GM12892 (cell line): ENCODE measurements at regions not wholly inside any gene's neighbourhood (a gene's known extent, or its start where the extent isn't known, plus 50 kb on each side); places are given as distances from the start of the nearest gene placed in this dataset.

Experiments used
- POLR2A ChIP-seq: IDR thresholded peaks from 2 replicates; pipeline ENCODE4 v1.6.1; 2011; ENCODE audit warnings: low read depth, low read length, control low read depth
- POLR2AphosphoS5 ChIP-seq: IDR thresholded peaks from 2 replicates; pipeline ENCODE4 v1.6.1; 2011; ENCODE audit warnings: low read depth, low read length, control low read depth
- TAF1 ChIP-seq: IDR thresholded peaks from 2 replicates; pipeline ENCODE4 v1.6.1; 2011; ENCODE audit warnings: low read depth, mild to moderate bottlenecking, control low read depth, low read length, borderline replicate concordance

DNA sequence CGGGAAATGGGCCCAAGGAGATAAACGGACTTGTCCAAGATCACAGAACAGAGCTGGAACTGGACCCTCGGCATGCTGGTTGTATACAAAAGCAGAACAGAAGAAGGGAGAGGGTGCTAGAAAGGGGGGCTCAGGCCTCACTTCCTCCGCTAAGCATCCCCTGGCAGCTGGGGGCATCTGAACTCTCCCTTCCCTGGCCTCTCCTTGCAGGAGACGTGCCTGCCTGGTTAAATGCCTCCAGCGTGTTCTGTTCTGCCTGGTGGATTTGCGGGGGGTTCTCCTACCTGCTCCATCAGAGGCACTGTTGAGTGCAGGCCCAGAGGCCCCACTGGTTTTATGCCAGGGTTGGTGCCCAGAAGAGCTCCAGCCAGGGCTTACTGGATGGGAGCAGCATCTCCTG lies 124.7 kb downstream of the ZFP36L2 start:
- TF ChIP-seq POLR2A (no peak), POLR2AphosphoS5 (no peak), TAF1 (no peak)
